ENCODE measurements at regions not wholly inside any gene's neighbourhood (a gene's known extent, or its start where the extent isn't known, plus 50 kb on each side); places are given as distances from the start of the nearest gene placed in this dataset.
"Not testable (repeated sequence)": the region's sequence is repeated elsewhere in the genome, so short reads cannot be mapped to it uniquely, and the experiment has no call there.

DNA sequence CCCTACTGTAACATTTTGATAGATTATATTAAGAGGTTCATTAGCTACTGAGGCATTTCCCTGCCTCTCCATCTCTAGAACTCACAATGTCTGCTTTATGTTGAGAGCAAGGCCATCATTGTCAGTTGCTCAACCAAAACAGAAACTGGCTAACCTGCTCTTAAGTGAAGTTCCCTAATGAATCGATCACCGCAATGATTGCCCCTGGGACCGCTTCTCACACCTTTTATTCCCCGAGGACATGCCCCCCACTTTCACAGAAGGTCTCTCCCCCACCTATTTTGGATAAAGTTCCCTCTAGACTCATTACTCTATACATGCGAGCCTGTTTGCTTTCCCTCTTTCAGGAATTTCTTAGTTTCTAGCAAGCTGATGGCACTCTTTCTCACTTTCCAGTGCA, 108.8 kb downstream of the FAM217A start:
- TF ChIP-seq, protein P1, sequence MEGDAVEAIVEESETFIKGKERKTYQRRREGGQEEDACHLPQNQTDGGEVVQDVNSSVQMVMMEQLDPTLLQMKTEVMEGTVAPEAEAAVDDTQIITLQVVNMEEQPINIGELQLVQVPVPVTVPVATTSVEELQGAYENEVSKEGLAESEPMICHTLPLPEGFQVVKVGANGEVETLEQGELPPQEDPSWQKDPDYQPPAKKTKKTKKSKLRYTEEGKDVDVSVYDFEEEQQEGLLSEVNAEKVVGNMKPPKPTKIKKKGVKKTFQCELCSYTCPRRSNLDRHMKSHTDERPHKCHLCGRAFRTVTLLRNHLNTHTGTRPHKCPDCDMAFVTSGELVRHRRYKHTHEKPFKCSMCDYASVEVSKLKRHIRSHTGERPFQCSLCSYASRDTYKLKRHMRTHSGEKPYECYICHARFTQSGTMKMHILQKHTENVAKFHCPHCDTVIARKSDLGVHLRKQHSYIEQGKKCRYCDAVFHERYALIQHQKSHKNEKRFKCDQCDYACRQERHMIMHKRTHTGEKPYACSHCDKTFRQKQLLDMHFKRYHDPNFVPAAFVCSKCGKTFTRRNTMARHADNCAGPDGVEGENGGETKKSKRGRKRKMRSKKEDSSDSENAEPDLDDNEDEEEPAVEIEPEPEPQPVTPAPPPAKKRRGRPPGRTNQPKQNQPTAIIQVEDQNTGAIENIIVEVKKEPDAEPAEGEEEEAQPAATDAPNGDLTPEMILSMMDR (IDR thresholded peaks at IDR 0.05; ENCODE audit: insufficient read depth, low read length): no peak
- no peak for DNase-seq (ENCODE audit: low read depth)
- no peak overlapping the region for H3K4me3 ChIP-seq (ENCODE audit: low read depth, low read length)

DNA sequence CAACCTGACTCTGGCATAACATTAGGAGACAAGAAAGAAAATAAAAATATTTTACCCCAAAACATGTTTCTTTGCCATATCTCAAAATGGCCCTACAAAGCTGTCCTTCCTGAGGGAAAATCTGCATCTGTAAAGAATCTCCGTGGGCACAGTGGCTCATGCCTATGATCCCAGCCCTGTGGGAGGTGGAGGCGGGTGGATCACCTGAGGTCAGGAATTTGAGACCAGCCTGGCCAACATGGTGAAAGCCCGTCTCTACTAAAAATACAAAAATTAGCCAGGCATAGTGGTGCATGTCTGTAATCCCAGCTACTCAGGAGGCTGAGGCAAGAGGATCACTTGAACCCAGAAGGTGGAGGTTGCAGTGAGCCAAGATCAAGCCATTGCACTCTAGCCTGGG, 105.8 kb downstream of the FAM217A start:
- DNase-seq (ENCODE audit: low read depth); H3K4me3 ChIP-seq (ENCODE audit: low read depth, low read length): not testable (repeated sequence)

- no peak overlapping the region for H3K4me3 ChIP-seq (ENCODE audit: low read depth, low read length)
- TF ChIP-seq, protein P1 (IDR thresholded peaks at IDR 0.05; ENCODE audit: insufficient read depth, low read length): peak; percentile 71
Measured at GRCh38 chr6:3977875-3978711, 100.8 kb downstream of the FAM217A start.

DNA sequence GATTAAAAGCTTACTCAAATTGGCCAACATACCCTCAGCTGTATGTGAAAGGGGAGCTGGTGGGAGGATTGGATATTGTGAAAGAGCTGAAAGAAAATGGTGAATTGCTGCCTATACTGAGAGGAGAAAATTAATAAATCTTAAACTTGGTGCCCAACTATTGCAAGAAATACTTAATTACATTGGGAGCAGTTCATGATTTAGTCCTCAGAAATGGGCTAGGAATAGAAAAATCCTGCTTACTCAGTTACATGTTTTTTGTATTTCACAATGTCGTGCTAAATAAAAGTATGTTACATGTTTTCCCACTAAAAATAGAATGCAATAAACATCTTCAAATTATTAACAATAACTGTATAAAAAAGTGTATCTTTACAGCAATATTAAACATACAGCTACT, 100.0 kb downstream of the FAM217A start:
- not testable (repeated sequence) for H3K4me3 ChIP-seq (ENCODE audit: low read depth, low read length); DNase-seq (ENCODE audit: low read depth)

More at GRCh38 chr6:3977875-3978711, 100.8 kb downstream of the FAM217A start:
- DNase-seq (ENCODE audit: low read depth): peak; percentile 93

- H3K4me3 ChIP-seq (ENCODE audit: low read depth, low read length): no peak overlapping the region
- TF ChIP-seq, protein P1 (IDR thresholded peaks at IDR 0.05; ENCODE audit: insufficient read depth, low read length): no peak
- DNase-seq (ENCODE audit: low read depth): no peak
Measured at GRCh38 chr6:3981917-3982316, 97.0 kb downstream of the FAM217A start.

GRCh38 chr6:3983778-3984177, 95.2 kb downstream of the FAM217A start:
- DNase-seq (ENCODE audit: low read depth): no peak
- TF ChIP-seq, protein P1 (IDR thresholded peaks at IDR 0.05; ENCODE audit: insufficient read depth, low read length): no peak
- H3K4me3 ChIP-seq (ENCODE audit: low read depth, low read length): no peak overlapping the region

DNA sequence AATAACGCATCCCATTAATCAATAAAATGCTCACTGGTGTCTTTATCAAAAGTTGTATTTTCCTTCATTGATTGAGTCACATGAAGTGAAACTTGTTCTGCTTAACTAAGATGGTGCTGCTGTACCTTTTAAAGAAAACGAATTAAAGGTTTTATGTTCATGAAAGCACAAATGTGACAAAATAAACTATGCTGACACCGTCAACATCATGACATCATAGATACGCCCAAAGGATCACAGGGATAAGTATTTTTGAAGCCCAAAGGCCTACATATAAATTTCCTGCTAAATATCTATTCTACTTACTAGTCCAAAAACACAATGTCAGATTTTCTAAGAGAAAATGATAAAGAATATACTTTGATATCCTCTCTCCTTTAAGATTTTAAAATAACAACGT, 94.4 kb downstream of the FAM217A start:
- no peak overlapping the region for H3K4me3 ChIP-seq (ENCODE audit: low read depth, low read length)
- TF ChIP-seq, protein P1 (IDR thresholded peaks at IDR 0.05; ENCODE audit: insufficient read depth, low read length): no peak
- DNase-seq (ENCODE audit: low read depth): no peak

DNA sequence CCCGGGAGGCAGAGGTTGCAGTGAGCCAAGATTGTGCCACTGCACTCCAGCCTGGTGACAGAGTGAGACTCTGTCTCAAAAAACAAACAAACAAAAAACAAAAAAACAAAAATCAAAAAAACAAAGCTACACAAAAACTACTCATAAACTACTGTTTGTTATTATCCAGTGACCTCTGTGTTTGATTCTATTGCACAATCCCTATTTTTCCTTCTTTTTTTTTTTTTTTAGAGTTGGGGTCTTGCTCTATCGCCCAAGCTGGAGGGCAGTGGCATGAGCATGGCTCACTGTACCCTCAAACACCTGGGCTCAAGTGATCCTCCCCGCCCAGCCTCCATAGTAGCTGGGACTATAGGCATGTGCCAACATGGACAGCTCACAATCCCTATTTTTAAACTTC, 92.7 kb downstream of the FAM217A start:
- H3K4me3 ChIP-seq (ENCODE audit: low read depth, low read length): no peak overlapping the region
- no peak for DNase-seq (ENCODE audit: low read depth)
- TF ChIP-seq, protein P1 (IDR thresholded peaks at IDR 0.05; ENCODE audit: insufficient read depth, low read length): no peak
